GM18508 (cell line): ENCODE measurements at regions not wholly inside any gene's neighbourhood (a gene's known extent, or its start where the extent isn't known, plus 50 kb on each side); places are given as distances from the start of the nearest gene placed in this dataset.

ENCODE experiments used
- ATAC-seq: cut with Tn5 transposase; IDR thresholded peaks from one replicate; pipeline ENCODE4 v1.9.1; 2021; ENCODE audit warnings: moderate number of reproducible peaks; ENCODE audit not compliant: insufficient read depth, unreplicated experiment

- ATAC-seq, result no peak
These were observed 114.5 kb downstream of the RXFP2 start for GRCh38 chr13:31853643-31854326.

DNA sequence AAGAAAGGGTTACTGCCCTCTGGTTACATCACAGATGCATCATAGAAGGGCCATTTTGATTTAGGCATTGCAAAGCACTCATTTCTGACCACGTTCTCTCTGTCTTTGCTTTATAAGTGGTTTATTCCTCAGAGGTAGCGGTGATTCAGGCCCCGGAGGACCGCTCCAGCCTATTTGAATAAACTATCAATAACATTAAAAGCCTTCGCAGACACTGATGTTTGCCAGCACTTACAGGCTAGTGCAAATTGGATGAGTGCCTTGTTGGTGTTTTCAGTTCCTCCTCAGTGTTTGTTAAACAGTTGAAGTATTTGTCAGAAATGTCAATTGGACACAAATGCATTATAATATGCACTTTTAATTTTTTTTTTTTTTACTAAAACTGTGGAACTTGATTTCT lies 120.2 kb downstream of the RXFP2 start:
- no peak for ATAC-seq

GRCh38 chr13:31860002-31860401 lies 120.7 kb downstream of the RXFP2 start:
- ATAC-seq, result no peak

DNA sequence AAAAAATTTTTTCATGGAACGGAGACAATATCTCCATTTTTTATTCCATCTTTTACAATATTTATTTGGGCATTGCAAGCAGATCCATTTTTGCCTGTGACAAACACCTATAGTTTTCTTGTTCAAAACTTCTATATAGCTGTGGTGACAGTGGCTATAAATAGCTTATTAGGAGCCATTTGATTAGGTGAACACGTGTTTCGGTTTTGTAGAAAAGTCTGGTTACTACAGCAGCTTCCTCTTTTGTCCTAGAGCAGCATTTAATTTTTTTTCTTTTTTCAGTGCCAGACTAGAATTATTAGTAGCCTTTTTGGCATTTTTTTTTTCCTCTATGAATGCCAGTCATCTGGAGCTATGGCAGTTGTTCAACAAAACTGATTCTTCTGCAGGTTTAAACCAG lies 123.5 kb downstream of the RXFP2 start:
- ATAC-seq, result no peak

DNA sequence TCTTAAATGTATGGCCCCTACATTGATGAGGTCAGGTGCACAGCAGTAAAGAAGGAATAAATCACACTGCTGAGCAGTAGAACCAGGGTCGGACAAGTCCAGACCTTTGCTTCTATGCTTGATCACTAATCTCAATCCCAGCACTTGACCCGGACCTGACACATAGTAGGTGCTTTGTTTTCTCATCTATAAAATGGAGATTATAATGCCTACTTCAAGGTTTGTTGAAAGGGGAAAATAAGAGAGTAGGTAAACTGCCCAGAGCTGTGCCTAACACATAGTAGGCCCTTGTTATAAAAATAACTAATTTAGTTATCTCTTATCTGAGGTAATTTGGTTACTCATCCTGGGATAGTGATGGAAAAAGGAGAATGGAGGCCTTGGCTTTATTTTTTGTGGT lies 125.0 kb downstream of the RXFP2 start:
- ATAC-seq, result no peak

DNA sequence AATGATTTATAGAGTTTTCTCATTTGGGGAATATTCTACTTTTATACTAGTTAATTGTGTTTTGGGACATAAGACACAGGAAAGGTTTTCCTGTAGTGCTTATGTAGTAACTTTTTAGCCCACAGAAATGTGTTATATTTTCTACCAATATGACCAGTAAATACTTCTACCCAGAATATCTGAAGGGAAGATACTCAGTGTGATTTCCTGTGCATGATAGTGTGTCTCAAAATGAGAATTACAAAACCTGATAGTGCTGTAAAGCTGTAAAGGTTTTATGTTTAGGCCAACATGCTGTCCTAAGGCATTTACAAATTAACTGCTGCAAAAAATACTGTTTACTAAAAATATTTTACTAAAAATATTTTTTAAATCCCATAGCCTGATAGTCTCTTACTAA lies 126.8 kb downstream of the RXFP2 start:
- ATAC-seq, result no peak

- no peak for ATAC-seq
These were observed 128.4 kb downstream of the RXFP2 start for GRCh38 chr13:31867709-31868108.

DNA sequence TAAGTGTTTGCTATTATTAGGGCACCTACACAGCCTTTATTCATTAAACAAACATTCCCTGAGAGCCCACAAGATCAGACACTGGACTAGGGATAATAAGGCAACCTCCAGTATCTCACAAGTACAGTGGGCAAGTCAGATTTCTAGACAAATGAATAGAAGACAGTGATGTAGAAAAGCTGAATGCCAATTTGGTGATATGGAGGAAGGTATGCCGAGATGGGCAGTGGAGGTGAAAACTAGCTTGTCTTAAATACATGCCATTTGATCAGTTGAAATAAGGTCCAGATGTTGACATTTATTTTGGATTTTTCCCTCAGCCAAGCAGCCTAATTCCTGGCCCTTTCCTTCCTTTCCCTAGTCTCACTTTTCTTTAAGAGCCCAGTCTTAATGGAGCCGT lies 130.3 kb downstream of the RXFP2 start:
- no peak for ATAC-seq

DNA sequence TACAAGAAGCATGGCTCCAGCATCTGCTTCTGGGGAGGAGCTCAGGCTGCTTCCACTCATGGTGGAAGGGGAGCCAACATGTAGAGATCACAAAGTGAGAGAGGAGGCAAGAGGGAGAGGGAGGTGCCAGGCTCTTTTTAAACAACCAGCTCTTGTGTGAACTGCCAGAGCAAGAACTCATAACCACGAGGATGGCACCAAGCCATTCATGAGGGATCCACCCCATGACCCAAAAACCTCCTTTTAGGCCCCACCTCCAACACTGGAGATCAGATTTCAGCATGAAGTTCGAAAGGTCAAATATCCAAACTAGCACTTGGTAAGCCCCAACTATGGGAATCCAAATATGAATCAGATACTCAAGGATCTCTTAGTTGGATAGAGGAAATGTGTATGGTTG lies 131.2 kb downstream of the RXFP2 start:
- no peak for ATAC-seq

GRCh38 chr13:31873145-31873544 lies 133.8 kb downstream of the RXFP2 start:
- ATAC-seq, result no peak

- ATAC-seq, result no peak
These were observed 135.8 kb downstream of the RXFP2 start for GRCh38 chr13:31875134-31875533.

DNA sequence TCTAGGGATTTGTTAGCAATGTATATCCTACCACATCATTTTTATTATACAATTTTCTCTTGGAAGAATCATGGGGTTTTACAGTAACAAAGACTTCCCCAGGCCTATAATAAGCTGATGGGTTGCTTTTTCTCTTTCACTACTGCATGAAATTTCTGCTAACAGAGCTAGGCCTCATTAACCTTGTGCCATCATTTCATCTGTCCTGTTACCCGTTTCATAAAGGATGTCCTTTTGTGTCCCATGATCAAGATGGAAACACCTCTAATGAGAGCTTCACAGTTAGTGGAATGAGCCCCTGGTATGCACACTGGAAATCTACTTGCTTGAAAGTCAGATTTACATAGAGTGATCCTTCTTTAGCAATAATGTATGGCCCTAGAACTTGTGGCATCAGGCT lies 138.7 kb downstream of the RXFP2 start:
- no peak for ATAC-seq

GRCh38 chr13:31878495-31878894 lies 139.2 kb downstream of the RXFP2 start:
- no peak for ATAC-seq

- no peak for ATAC-seq
These were observed 139.6 kb downstream of the RXFP2 start for GRCh38 chr13:31878955-31879354.

DNA sequence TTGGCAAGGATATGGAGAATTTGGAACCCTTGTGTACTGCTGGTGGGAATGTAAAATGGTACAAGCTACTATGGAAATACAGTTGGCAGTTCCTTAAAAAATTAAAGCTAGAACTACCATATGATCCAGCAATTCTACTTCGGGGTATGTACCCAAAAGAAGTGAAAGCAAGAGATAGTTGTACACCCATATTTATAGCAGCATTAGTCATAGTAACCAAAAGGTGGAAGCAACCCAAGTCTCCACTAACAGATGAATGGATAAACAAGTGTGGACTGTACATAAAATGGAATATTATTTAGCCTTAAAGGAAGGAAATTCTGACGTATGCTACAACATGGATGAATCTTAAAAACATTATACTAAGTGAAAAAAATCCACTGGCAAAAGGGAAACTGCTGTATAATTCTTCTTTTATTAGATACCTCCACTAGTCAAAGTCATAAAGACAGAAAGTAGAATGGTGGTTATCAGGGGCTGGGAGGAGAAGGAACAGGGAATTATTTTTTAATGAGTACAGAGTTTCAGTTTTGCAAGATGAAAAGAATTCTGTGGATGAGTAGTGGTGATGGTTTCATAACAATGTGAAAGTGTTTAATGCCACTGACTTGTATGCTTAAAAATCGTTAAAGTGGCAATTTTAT lies 141.6 kb downstream of the RXFP2 start:
- no peak for ATAC-seq

DNA sequence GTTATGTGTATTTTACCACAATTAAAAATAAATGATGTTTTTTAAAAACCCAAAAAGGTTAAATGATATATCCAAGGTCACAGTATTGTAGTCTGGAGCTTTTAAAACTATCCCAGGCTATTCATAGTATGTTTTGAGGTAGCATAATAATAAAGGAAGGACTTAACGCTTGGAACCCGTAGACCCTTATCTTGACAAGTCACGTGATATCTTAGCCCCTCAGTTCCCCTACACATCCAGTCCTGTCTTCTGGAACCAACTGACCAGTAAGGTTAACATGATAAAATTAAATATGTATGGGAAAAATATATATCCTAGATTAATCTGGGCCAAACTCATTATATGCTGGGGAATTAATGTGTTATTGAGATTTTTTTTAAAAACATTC lies 142.2 kb downstream of the RXFP2 start:
- ATAC-seq, result no peak

DNA sequence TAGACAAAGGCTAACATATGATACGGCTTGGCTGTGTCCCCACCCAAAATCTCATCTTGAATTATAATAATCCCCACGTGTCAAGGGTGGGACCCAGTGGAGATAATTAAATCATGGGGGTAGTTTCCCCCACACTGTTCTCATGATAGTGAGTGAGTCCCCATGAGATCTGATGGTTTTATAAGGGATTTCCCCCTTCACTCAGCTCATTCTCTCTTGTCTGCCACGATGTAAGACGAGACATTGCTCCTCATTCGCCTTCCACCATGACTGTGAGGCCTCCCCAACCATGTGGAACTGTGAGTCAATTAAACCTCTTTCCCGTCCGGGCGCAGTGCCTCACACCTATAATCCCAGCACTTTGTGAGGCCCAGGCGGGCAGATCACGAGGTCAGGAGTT lies 143.5 kb downstream of the RXFP2 start:
- ATAC-seq, result no peak

GRCh38 chr13:31884556-31884955 lies 145.2 kb downstream of the RXFP2 start:
- no peak for ATAC-seq

DNA sequence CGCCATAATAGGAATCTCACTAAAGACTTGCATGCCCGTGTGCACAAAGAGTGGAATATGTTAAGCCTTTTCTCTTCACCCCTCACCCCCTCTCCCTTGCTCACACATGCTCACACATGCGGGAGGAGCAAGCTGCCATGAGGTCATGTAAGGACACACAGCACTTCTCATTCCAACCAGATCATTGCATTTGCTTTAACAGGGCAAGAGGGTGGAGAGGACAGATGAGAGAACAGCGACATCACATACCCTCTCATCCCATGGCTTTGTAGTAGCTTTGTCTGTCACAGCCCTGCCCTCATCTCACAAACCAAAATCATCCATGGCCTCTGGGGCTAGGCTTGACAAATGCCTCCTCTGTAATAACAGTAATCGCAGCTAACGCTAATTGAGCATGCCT lies 145.6 kb upstream of the FRY start:
- no peak for ATAC-seq

- ATAC-seq, result no peak
These were observed 144.3 kb upstream of the FRY start for GRCh38 chr13:31887286-31887685.

GRCh38 chr13:31890946-31891345 lies 140.6 kb upstream of the FRY start:
- no peak for ATAC-seq

DNA sequence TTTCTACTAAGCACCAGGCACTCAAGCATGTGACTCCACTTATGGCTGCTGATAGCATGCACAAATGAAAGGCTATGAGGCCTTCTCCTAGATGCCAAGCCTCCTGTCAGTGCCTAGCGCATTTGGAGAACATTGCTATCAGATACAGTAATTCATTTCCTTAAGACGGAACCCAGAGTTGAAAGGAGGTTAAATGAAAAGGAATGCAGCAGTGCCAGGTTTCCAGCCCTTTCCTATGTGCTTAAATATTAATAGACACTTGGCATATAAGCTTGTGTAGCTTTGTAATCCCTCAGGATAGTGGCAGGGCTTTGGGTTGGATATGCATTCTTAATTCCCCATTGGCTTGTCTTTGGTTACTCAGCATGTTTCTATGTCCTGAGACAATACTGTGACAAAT lies 140.1 kb upstream of the FRY start:
- no peak for ATAC-seq
